ENCODE measurements at regions not wholly inside any gene's neighbourhood (a gene's known extent, or its start where the extent isn't known, plus 50 kb on each side); places are given as distances from the start of the nearest gene placed in this dataset.

DNA sequence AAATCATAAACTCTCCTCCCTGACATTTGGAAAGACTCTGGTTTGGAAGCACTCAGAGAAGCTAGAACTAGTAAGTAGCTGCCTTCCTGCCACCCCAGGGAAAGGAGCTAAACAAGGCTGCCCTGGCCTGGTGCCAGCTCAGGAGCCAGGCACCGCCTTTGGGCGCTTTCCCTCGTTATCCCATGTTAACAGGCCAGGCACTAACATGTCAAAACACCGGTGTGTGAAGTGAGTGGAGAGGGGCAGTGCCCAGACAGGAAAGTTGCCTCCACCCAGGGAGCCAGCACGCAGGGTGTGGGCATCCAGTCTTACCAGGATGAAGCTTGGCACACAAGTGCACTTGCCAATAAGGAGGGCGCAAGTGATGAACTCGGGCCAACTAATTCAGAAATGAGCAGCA, 346.8 kb downstream of the RRAGC start:
- TF ChIP-seq, protein P1, sequence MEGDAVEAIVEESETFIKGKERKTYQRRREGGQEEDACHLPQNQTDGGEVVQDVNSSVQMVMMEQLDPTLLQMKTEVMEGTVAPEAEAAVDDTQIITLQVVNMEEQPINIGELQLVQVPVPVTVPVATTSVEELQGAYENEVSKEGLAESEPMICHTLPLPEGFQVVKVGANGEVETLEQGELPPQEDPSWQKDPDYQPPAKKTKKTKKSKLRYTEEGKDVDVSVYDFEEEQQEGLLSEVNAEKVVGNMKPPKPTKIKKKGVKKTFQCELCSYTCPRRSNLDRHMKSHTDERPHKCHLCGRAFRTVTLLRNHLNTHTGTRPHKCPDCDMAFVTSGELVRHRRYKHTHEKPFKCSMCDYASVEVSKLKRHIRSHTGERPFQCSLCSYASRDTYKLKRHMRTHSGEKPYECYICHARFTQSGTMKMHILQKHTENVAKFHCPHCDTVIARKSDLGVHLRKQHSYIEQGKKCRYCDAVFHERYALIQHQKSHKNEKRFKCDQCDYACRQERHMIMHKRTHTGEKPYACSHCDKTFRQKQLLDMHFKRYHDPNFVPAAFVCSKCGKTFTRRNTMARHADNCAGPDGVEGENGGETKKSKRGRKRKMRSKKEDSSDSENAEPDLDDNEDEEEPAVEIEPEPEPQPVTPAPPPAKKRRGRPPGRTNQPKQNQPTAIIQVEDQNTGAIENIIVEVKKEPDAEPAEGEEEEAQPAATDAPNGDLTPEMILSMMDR (IDR thresholded peaks at IDR 0.05; ENCODE audit: low read depth, low read length, poor library complexity, severe bottlenecking) = no peak
- TF ChIP-seq EZH2phosphoT487 (IDR thresholded peaks at IDR 0.05; ENCODE audit: borderline replicate concordance, low read length) = no peak

Measured in DOHH2 (cell line).